HPDE6-E6E7 (cell line): ENCODE measurements at regions not wholly inside any gene's neighbourhood (a gene's known extent, or its start where the extent isn't known, plus 50 kb on each side); places are given as distances from the start of the nearest gene placed in this dataset.
"Not testable (repeated sequence)": the region's sequence is repeated elsewhere in the genome, so short reads cannot be mapped to it uniquely, and the experiment has no call there.

Experiments
- DNase-seq: peaks from one replicate; pipeline ENCODE4 v3.0.0; 2011; ENCODE audit warnings: missing footprints; ENCODE audit errors: extremely low spot score

GRCh38 chr5:1987471-1987870, 104.7 kb upstream of the IRX4 start:
- no peak for DNase-seq

GRCh38 chr5:1985781-1986180, 103.1 kb upstream of the IRX4 start:
- no peak for DNase-seq

- DNase-seq = no peak
Measured at GRCh38 chr5:1983919-1984695, 101.4 kb upstream of the IRX4 start.

- DNase-seq = no peak
Measured at GRCh38 chr5:1983401-1983800, 100.7 kb upstream of the IRX4 start.

DNA sequence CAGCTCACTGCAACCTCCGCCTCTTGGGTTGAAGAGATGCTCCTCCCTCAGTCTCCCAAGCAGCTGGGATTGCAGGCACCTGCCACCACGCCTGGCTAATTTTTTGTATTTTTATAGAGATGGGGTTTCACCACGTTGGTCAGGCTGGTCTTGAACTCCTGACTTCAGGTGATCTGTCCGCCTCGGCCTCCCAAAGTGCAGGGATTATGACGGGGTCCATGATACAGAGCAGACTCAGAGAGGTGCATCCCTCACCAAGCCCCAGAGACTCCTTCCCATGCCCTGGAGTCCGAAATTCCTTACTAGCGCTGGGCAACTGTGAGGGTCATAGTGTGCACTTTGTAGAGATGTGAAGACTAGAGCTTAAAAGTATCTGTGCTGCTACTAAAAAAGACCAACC, 99.8 kb upstream of the IRX4 start:
- DNase-seq = not testable (repeated sequence)

- DNase-seq = no peak
Measured at GRCh38 chr5:1975898-1976765, 93.4 kb upstream of the IRX4 start.

- DNase-seq = no peak
Measured at GRCh38 chr5:1975406-1975715, 92.6 kb upstream of the IRX4 start.

DNA sequence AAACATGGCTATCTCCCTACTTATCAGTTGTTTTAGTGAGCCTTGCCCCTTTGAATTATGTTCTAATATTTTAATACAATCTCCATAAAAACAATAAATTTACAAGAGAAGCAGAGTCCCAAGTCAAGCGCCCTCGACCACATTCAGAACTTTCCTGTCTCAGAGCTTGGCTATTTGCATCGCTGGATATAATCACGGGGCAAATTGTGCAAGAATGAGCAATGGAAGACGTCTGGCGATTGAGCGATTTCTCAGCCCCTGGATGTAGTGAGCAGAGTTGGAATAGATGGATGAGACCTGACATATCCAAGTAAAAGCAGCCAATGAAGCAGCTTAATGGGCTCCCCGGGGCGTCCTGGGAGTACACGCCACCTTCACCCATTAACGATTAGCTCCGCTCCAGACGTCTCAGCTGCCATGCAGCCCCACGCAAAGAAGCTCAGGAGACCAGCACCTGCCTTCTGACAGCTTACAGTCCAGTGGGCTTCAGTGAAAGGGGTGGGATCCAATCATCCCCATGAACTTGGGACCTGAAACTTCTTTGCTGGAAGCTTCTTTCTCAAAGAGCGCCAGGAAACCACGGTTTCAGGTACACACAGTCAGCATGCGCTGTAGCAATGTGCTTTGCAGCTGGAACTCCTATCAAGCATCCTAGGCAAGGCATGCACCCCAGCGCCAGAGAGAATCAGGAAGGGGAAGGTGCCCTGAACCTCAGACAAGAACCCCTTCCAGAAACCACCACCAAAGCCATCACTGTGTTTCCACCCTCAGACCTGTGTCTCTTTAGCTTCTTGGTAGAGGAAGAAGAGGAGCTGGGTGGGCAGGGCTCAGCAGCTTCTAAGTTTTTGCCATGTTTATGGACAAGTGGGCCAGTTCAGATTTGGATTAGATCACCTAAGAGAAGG, 92.0 kb upstream of the IRX4 start:
- no peak for DNase-seq

DNA sequence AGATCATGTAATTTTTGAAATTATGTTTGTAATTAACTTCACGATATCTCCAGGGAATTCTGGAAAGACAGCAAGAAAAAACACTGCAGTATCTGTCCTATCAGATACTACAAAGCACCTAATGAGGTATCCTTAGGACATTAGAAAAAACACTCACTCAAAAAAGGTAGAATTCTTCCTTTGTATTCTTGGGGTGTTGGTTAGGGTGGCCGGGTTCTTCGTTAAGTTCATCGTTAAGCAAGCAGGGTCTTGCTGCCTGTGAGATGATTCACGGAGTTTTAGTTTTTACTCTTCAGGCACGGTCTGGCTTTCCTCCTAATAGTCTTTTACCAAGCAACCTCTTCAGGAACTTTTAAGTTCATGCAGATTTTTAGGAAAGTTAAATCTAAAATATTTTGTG, 91.4 kb upstream of the IRX4 start:
- no peak for DNase-seq

DNA sequence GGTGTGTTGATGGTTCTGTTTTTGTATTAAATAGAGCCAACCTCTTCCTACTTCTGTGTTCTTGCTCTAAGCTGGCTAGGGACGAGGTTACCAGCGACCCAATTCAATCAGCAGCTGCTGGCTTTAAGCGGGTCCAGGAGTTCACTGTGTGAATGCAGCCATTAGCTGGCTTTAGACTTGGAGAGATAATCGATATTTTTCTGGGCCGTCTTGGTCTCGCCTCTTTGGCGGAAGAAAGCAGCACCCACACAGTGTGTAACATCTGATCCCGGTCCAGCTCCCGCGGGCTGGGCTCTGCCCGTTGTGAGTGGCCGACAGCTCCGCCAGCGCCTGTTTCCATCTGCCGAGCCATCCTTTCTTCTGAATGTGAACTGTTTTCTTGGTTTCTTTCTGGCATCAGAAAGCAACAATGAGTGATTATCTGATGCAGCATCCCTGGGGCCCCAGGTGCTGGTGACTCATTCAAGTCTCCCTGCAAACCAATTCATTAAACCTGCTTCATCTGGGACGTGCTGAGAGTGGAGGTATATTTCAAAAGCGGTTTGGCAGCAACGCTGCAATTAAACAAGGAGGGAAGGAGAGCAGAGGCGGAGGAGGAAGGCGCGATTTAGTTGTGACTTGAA, 90.8 kb upstream of the IRX4 start:
- no peak for DNase-seq

DNA sequence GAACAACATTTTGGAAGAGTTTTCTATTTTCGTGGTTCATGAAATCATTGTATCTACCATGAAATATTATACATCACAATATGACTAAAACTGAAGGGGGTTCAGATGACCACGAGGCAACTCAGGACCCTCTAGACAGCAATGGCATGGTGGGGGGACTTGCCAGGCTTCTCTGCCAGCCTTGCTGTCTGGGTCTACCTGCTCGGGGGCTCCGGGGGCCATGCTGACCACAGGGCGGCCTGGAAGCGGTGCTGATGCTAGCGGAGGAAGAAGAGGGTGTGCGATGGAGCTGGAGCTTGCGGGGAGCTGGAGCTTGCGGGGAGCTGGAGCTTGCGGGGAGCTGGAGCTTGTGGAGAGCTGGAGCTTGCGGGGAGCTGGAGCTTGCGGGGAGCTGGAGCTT, 89.2 kb upstream of the IRX4 start:
- no peak for DNase-seq

- DNase-seq = no peak
Measured at GRCh38 chr5:1967736-1968135, 85.0 kb upstream of the IRX4 start.

DNA sequence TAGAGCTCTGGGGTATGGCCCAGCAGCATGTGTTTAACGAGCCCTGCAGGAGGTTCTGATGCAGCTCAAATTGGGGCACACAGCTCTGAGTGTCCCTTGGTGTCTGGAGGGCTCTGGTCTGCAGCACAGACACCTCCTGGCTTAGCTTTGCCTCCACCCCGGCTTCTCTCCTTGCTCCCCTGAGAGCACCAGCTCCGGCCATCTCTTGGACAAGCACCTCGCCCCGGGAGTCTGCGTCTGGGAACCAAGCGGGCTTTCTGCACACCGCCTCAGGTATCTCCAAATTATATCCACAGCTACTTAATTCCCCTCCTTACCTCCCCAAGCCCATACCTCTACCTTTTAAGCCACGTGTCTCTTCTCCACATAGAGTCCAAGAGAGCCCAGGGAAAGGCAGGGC, 83.7 kb upstream of the IRX4 start:
- DNase-seq = no peak

- no peak for DNase-seq
Measured at GRCh38 chr5:1965925-1966324, 83.2 kb upstream of the IRX4 start.

DNA sequence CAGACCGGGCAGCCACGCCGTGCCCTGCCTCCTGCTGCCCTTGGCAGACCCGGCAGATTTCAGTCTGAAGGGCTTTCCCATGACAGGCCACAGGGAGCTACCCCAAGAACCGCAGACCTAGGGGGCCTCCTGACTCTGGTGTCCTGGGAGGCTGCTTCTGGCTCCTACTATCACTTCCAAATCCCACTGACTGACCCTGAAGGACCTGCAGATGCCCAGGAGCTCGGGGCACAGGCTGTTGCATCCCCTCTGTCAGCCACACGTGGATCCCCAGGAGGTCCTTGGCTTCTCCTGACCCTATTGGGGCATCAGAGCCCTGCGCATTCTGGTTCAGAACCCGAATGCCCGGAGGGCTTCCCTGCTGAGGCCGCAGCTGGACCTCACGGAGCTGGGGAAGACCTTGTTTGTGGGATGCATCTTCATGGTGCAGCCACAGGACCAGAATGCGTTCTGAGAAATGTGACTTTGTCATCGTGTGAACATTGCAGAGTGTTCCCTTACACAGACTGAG, 81.3 kb upstream of the IRX4 start:
- no peak for DNase-seq

- DNase-seq = no peak
Measured at GRCh38 chr5:1963358-1963757, 80.6 kb upstream of the IRX4 start.

GRCh38 chr5:1962619-1963355, 80.1 kb upstream of the IRX4 start:
- DNase-seq = no peak

DNA sequence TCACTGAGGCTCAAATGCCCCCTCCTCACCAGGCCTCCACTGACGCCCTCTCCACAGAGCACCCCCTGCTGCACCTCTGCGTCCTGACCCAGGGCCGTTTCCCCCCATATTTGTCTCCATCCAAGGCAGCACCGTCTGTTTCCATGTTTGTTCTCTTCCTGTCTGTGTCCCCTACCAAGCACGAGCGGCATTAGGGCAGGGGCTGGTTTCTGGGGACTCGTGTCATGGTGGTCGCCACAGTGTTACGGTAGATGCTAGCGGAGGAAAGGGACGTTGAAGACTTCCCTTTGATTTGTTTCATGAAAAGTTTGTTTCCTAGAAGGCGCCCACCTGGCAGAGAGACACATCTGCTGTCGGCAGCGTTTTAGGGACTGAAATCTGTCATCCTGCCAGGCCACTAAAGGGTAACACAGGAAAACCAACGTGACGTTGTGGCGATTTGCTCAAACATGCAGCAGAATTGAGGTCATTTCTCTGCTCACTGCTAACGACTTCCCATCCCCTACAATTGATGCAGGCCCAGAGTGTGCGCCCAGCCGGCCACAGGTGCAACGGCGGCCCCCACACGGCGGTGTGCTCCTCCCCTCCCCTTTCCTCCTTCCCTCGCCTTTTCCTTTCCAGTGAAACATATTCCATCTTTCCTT, 79.3 kb upstream of the IRX4 start:
- DNase-seq = no peak

DNA sequence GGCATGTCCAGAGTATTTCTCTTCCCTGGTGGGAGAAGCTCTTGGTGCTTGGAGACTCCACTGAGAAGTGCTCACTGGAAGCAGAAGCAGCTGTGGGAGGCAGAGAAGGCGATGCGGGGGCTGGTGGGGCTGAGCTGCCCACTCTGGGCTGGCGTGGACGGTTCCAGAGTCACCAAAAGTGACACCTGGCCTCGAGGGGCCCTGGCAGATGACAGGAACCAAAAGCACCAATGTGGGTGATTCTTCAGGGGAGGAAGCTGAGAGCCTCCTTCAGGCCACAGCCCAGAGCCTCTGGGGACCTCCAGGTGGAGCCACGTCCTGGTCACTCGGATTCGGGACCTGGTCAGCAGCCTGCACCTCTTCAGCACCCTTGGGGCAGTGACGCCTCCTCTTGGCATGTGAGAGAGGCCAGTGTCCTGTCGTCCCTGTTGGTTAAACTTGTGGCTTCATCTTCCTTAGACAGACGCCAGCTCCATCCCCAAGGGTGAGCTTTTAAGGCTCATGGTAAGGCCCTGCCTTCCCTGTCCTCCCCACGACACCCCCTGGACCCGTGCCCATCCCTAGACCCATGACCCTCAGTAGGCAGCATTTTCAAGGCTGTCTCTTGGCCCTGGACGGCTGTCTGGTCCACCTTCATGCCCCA, 78.7 kb upstream of the IRX4 start:
- no peak for DNase-seq
